BLaER1 (cell line): ENCODE measurements at regions not wholly inside any gene's neighbourhood (a gene's known extent, or its start where the extent isn't known, plus 50 kb on each side); places are given as distances from the start of the nearest gene placed in this dataset.

Experiments used
- H3K27ac ChIP-seq: shearing (Covaris generic); formaldehyde crosslinking; 2 replicates; pipeline ENCODE4 v1.8.1; 2022
- H3K27me3 ChIP-seq: shearing (Covaris generic); formaldehyde crosslinking; 2 replicates; pipeline ENCODE4 v1.8.1; 2022
- H3K36me3 ChIP-seq: shearing (Covaris generic); formaldehyde crosslinking; 2 replicates; pipeline ENCODE4 v1.8.1; 2022
- H3K4me1 ChIP-seq: shearing (Covaris generic); formaldehyde crosslinking; 2 replicates; pipeline ENCODE4 v1.8.1; 2022
- H3K4me2 ChIP-seq: shearing (Covaris generic); formaldehyde crosslinking; 2 replicates; pipeline ENCODE4 v1.8.1; 2022
- H3K4me3 ChIP-seq: shearing (Covaris generic); formaldehyde crosslinking; 2 replicates; pipeline ENCODE4 v1.8.1; 2022
- H3K9ac ChIP-seq: shearing (Covaris generic); formaldehyde crosslinking; 2 replicates; pipeline ENCODE4 v1.8.1; 2022
- H3K9me3 ChIP-seq: shearing (Covaris generic); formaldehyde crosslinking; 2 replicates; pipeline ENCODE4 v1.8.1; 2022
- H4K20me1 ChIP-seq: shearing (Covaris generic); formaldehyde crosslinking; 2 replicates; pipeline ENCODE4 v1.8.1; 2022
- Cebpa-rat ChIP-seq: shearing (Covaris generic); IDR thresholded peaks from 2 replicates; pipeline ENCODE4 v1.8.1; 2022

DNA sequence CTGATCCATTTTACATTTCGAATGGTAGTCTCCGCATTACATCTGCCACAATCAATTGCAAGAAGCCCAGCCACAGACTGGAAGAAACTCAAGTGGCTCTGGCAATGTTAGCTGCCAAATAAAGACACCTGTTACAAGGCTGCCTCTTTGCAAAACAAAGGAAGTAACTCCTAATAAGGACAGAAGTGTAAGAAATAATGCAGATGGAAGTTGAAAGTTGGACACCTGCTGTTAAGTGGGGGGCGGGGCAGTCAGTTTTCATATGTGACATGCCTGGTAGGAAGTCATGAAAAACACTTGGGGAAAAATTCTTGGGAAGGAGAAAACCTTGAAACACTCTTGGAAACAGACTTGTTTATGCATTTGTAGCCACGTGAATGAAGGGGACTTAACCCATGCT is 54.1 kb upstream of the ATP2C1 start:
- H3K9me3 ChIP-seq = no peaks in the 10 kb centered on the region
- TF ChIP-seq Cebpa-rat = no peak
- H3K27me3 ChIP-seq = no peaks in the 10 kb centered on the region
- peaks cover 14% of the 10 kb centered on the region; the same call in 1 of the 2 replicates for H3K4me1 ChIP-seq
- peak overlapping the region; percentile 42; the same call in 1 of the 2 replicates for H3K4me2 ChIP-seq
- no peak overlapping the region for H3K4me3 ChIP-seq
- no peaks in the 10 kb centered on the region for H4K20me1 ChIP-seq
- no peak overlapping the region for H3K27ac ChIP-seq
- no peaks in the 10 kb centered on the region for H3K36me3 ChIP-seq
- no peak overlapping the region for H3K9ac ChIP-seq

GRCh38 chr3:130841357-130841756 is 52.5 kb upstream of the ATP2C1 start:
- TF ChIP-seq Cebpa-rat = no peak
- no peaks in the 10 kb centered on the region for H4K20me1 ChIP-seq
- peaks cover 14% of the 10 kb centered on the region; the same call in 1 of the 2 replicates for H3K4me1 ChIP-seq
- H3K4me2 ChIP-seq = no peak overlapping the region
- no peaks in the 10 kb centered on the region for H3K27me3 ChIP-seq
- H3K9me3 ChIP-seq = no peaks in the 10 kb centered on the region
- H3K36me3 ChIP-seq = no peaks in the 10 kb centered on the region
- H3K9ac ChIP-seq = no peak overlapping the region
- H3K4me3 ChIP-seq = no peak overlapping the region
- no peak overlapping the region for H3K27ac ChIP-seq

GRCh38 chr3:130843441-130843840 is 50.4 kb upstream of the ATP2C1 start:
- Histone ChIP-seq H4K20me1 (no peaks in the 10 kb centered on the region), H3K9me3 (no peaks in the 10 kb centered on the region), H3K4me2 (no peak overlapping the region), H3K4me3 (no peak overlapping the region), H3K36me3 (no peaks in the 10 kb centered on the region), H3K9ac (no peak overlapping the region), H3K27me3 (no peaks in the 10 kb centered on the region), H3K4me1 (peaks cover 19% of the 10 kb centered on the region), H3K27ac (no peak overlapping the region)
- TF ChIP-seq Cebpa-rat = no peak
